Stomach smooth muscle (tissue), 2 donors: ENCODE measurements at regions not wholly inside any gene's neighbourhood (a gene's known extent, or its start where the extent isn't known, plus 50 kb on each side); places are given as distances from the start of the nearest gene placed in this dataset.

Experiments used
- H3K27ac ChIP-seq: one replicate; pipeline ENCODE4 v1.7.0; 2013; ENCODE audit warnings: mild to moderate bottlenecking, low read length, inconsistent platforms
- H3K27me3 ChIP-seq, 2 donors: one replicate each; pipeline ENCODE4 v1.7.0; 2013; ENCODE audit warnings: low read length in 2 of 2; ENCODE audit not compliant: insufficient read depth in 2 of 2, control insufficient read depth in 1 of 2
- H3K36me3 ChIP-seq, 2 donors: one replicate each; pipeline ENCODE4 v1.7.0; 2013; ENCODE audit warnings: low read length in 2 of 2; ENCODE audit not compliant: control insufficient read depth in 2 of 2, insufficient read depth in 2 of 2
- H3K4me1 ChIP-seq: one replicate; pipeline ENCODE4 v1.7.0; 2013; ENCODE audit warnings: low read length; ENCODE audit not compliant: control insufficient read depth, insufficient read depth
- H3K4me3 ChIP-seq, 2 donors: one replicate each; pipeline ENCODE4 v1.7.0; 2013; ENCODE audit warnings: low read length in 2 of 2
- H3K9ac ChIP-seq, 2 donors: one replicate each; pipeline ENCODE4 v1.7.0; 2013; ENCODE audit warnings: low read length in 2 of 2, mild to moderate bottlenecking in 1 of 2
- H3K9me3 ChIP-seq, 2 donors: one replicate each; pipeline ENCODE4 v1.7.0; 2013; ENCODE audit warnings: low read length in 2 of 2; ENCODE audit not compliant: control insufficient read depth in 2 of 2
- donor health status: healthy.
- donor health status: Pancreatic carcinoma.

DNA sequence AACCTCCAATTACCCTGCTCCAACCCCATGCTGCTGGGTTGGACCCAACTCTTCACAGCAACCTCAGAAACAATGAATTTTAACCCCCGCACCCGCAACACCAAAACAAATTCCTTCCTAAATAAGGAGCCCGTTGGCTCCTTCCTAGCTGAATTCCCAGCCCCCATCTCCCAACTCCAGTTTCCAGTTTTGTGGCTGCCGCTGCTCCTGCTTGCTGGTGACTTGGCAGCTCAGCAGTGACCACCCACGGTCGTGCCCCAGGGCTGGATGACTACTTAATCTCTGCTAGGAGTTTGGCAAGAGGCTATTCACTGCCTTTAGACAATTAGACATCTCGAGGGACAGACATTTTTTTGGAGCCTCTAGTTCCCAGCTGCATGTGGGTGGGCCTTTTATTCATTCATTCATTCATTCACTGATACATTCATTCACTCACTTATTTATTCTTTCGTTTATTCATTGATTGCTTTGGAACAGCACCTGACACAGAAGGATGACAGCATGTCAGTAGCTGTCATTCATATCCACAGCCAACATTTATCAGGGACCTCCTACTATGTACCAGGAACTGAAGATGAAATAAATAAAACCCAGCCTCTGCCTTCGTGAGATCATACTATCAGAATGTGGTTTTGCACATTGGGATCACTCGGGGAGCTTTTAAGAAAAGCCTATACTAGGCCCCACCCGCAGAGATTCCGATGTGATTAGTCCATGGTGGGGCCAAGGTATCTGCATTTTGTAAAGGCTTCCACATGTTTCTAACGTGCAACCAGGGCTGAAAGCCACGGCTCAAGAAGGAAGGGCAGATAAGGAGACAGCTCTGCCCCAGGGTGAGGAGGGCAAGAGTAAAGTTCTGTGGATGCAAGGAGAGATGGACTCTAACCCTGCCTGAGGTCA lies 256.5 kb downstream of the SHQ1 start:
- peak overlapping the region in 1 of 2 donors; percentile 48 for H3K9ac ChIP-seq
- peaks cover 19% of the 10 kb centered on the region for H3K4me1 ChIP-seq
- no peaks in the 10 kb centered on the region for H3K9me3 ChIP-seq
- H3K27me3 ChIP-seq, result peaks cover 0 to under 1% of the 10 kb centered on the region in 2 donors
- H3K36me3 ChIP-seq, result no peaks in the 10 kb centered on the region
- peak overlapping the region in 1 of 2 donors; percentile 10 for H3K4me3 ChIP-seq
- peak overlapping the region; percentile 55 for H3K27ac ChIP-seq

- H3K9me3 ChIP-seq, result no peaks in the 10 kb centered on the region
- no peak overlapping the region for H3K4me3 ChIP-seq
- H3K4me1 ChIP-seq, result peaks cover 16% of the 10 kb centered on the region
- H3K9ac ChIP-seq, result peak overlapping the region in 1 of 2 donors; percentile 5
- H3K27me3 ChIP-seq, result no peaks in the 10 kb centered on the region
- peak overlapping the region; percentile 55 for H3K27ac ChIP-seq
- H3K36me3 ChIP-seq, result no peaks in the 10 kb centered on the region
Observed at GRCh38 chr3:72590732-72591221, 257.5 kb downstream of the SHQ1 start.

GRCh38 chr3:72587282-72587681 lies 261.0 kb downstream of the SHQ1 start:
- H3K4me1 ChIP-seq, result peaks cover 14% of the 10 kb centered on the region
- H3K36me3 ChIP-seq, result no peaks in the 10 kb centered on the region
- no peak overlapping the region for H3K4me3 ChIP-seq
- H3K27me3 ChIP-seq, result no peaks in the 10 kb centered on the region
- H3K27ac ChIP-seq, result no peak overlapping the region
- no peak overlapping the region for H3K9ac ChIP-seq
- no peaks in the 10 kb centered on the region for H3K9me3 ChIP-seq

GRCh38 chr3:72586694-72587093 lies 261.6 kb downstream of the SHQ1 start:
- H3K4me1 ChIP-seq, result peaks cover 8% of the 10 kb centered on the region
- H3K36me3 ChIP-seq, result no peaks in the 10 kb centered on the region
- H3K4me3 ChIP-seq, result no peak overlapping the region
- H3K9ac ChIP-seq, result no peak overlapping the region
- H3K27me3 ChIP-seq, result no peaks in the 10 kb centered on the region
- no peaks in the 10 kb centered on the region for H3K9me3 ChIP-seq
- no peak overlapping the region for H3K27ac ChIP-seq

DNA sequence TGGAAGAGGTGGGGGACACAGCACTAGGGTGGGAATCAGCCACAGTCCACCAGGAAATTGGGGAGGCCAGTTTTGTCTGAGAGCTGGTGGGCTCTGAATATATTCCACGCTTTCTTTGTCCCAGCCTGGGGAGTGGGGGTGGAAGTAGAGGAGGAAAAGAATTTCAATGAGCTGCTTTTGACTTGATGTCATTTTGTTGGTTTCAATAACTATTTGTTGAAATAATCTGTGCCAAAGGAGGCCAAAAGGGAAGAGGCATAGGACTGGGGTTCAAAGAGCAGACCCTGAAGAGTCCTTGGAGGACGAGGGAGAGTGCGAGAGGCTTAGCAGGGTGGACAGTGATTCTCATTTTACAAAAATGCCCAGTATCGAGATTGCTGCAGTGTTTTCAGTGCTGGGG lies 262.3 kb downstream of the SHQ1 start:
- H3K9me3 ChIP-seq, result no peaks in the 10 kb centered on the region
- no peak overlapping the region for H3K27ac ChIP-seq
- no peaks in the 10 kb centered on the region for H3K36me3 ChIP-seq
- H3K4me3 ChIP-seq, result no peak overlapping the region
- no peaks in the 10 kb centered on the region for H3K27me3 ChIP-seq
- peaks cover 2% of the 10 kb centered on the region for H3K4me1 ChIP-seq
- no peak overlapping the region for H3K9ac ChIP-seq

GRCh38 chr3:72584262-72584661 lies 264.0 kb downstream of the SHQ1 start:
- no peak overlapping the region for H3K4me3 ChIP-seq
- H3K4me1 ChIP-seq, result no peaks in the 10 kb centered on the region
- H3K9ac ChIP-seq, result no peak overlapping the region
- H3K27ac ChIP-seq, result no peak overlapping the region
- no peaks in the 10 kb centered on the region for H3K27me3 ChIP-seq
- no peaks in the 10 kb centered on the region for H3K36me3 ChIP-seq
- no peaks in the 10 kb centered on the region for H3K9me3 ChIP-seq

GRCh38 chr3:72582963-72583362 lies 265.3 kb downstream of the SHQ1 start:
- no peaks in the 10 kb centered on the region for H3K9me3 ChIP-seq

GRCh38 chr3:72582211-72582878 lies 265.9 kb downstream of the SHQ1 start:
- Histone ChIP-seq H3K27me3 (no peaks in the 10 kb centered on the region), H3K36me3 (no peaks in the 10 kb centered on the region), H3K4me1 (no peaks in the 10 kb centered on the region), H3K9me3 (no peaks in the 10 kb centered on the region), H3K27ac (no peak overlapping the region), H3K9ac (no peak overlapping the region), H3K4me3 (no peak overlapping the region)

More at GRCh38 chr3:72582963-72583362, 265.3 kb downstream of the SHQ1 start:
- no peak overlapping the region for H3K9ac ChIP-seq
- no peaks in the 10 kb centered on the region for H3K27me3 ChIP-seq
- no peak overlapping the region for H3K27ac ChIP-seq
- H3K36me3 ChIP-seq, result no peaks in the 10 kb centered on the region
- H3K4me1 ChIP-seq, result no peaks in the 10 kb centered on the region
- H3K4me3 ChIP-seq, result no peak overlapping the region

DNA sequence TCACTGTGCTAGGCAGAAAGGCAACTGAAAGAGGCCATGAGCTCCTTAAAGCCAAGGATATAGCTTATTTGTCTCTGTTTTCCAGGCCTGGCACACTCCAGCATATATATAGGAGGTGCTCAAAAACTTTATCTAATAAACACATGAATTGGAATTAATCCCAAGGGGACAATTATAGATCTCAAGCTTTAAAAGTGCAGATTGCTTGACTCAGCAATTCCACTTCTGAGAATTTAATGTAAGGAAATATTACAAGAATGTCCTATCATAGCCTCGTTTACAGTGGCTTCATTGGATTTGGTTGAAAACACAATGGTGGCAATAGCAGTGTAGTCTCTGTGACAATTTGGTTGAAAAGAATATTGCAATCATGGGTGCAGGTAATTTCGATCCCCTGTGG lies 267.3 kb downstream of the SHQ1 start:
- no peak overlapping the region for H3K4me3 ChIP-seq
- no peaks in the 10 kb centered on the region for H3K4me1 ChIP-seq
- H3K27me3 ChIP-seq, result no peaks in the 10 kb centered on the region
- no peak overlapping the region for H3K9ac ChIP-seq
- no peaks in the 10 kb centered on the region for H3K9me3 ChIP-seq
- no peak overlapping the region for H3K27ac ChIP-seq
- no peaks in the 10 kb centered on the region for H3K36me3 ChIP-seq

DNA sequence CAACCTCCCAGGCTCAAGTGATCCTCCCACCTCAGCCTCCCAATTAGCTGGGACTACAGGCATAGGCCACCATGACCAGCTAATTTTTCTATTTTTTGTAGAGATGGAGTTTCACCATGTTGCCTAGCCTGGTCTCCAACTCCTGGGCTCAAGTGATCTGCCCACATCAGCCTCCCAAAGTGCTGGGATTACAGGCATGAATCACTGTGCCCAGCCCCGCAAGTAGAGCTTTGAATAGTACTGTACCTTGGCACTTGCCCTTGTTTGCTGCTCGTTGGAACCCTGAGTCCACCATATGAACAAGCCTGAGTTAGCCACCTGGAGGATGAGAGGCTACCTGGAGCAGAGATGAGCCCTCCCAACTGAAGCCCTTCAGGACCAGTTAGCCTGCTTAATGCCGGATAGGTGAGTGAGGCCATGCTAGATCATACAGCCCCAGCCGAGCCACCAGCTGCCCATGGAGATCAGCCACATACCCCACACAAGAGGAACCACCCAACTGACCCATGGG lies 267.9 kb downstream of the SHQ1 start:
- no peaks in the 10 kb centered on the region for H3K4me1 ChIP-seq
- H3K9ac ChIP-seq, result no peak overlapping the region
- no peak overlapping the region for H3K4me3 ChIP-seq
- no peaks in the 10 kb centered on the region for H3K36me3 ChIP-seq
- H3K9me3 ChIP-seq, result no peaks in the 10 kb centered on the region
- H3K27me3 ChIP-seq, result no peaks in the 10 kb centered on the region
- H3K27ac ChIP-seq, result no peak overlapping the region
